ES-I3 (cell line): ENCODE measurements at regions not wholly inside any gene's neighbourhood (a gene's known extent, or its start where the extent isn't known, plus 50 kb on each side); places are given as distances from the start of the nearest gene placed in this dataset.
"Not testable (repeated sequence)": the region's sequence is repeated elsewhere in the genome, so short reads cannot be mapped to it uniquely, and the experiment has no call there.

ENCODE experiments used
- H3K36me3 ChIP-seq: 2 replicates; pipeline ENCODE4 v1.6.1; 2013; ENCODE audit warnings: mild to moderate bottlenecking, low read length, control low read depth, moderate library complexity; ENCODE audit not compliant: insufficient read depth
- H3K4me1 ChIP-seq: 2 replicates; pipeline ENCODE4 v1.6.1; 2013; ENCODE audit warnings: mild to moderate bottlenecking, control low read depth, low read length; ENCODE audit not compliant: insufficient read depth
- H3K9ac ChIP-seq: 2 replicates; pipeline ENCODE4 v1.6.1; 2013; ENCODE audit warnings: low read depth, mild to moderate bottlenecking, low read length, moderate library complexity
- H3K9me3 ChIP-seq: 2 replicates; pipeline ENCODE4 v1.6.1; 2013; ENCODE audit warnings: mild to moderate bottlenecking, low read length, moderate library complexity; ENCODE audit not compliant: control insufficient read depth, insufficient read depth

DNA sequence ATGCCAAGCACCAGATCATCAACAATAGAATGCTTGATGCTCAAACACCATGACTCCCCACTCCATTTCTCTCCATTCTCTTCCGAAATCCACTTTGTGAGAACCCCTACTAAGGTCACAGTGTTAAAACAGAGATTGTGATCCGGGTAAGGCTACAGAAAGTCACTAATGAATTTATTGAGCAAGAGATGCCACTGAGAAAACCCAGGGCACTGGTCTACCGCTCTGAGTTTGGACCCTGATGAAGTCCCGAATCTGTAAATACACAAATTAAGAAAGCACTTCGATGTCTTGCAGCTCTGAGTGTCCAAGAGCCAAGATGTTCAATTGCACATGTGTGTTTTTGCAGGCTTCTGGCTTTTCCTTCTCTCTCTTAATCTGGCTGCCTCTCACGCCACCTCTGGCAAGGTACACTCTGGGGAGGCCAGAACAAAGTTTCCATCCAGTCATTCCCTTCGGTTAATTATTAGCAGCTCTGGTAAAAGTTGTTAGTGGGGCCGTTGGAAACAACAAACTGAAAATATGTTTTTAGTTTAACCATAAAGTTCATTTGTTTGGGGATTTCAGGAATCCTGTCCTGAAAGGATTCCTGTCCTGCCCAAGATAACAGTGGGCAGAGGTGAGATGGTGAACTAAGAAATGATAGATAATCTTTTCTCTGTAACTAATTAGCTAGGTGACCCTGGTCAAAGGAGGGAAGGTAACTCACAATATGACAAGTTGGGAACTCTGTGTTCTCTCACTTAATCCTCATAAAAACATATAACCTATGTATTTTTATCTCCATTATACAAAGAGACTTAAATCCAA lies 75.4 kb downstream of the BTG1 start:
- Histone ChIP-seq H3K36me3 (no peaks in the 10 kb centered on the region), H3K9ac (no peak overlapping the region), H3K9me3 (no peaks in the 10 kb centered on the region), H3K4me1 (peaks cover 4% of the 10 kb centered on the region; the same call in 1 of the 2 replicates)

- Histone ChIP-seq H3K4me1 (peaks cover 10% of the 10 kb centered on the region; the same call in 1 of the 2 replicates), H3K9me3 (no peaks in the 10 kb centered on the region), H3K9ac (no peak overlapping the region), H3K36me3 (no peaks in the 10 kb centered on the region)
These were observed 77.2 kb downstream of the BTG1 start for GRCh38 chr12:92068459-92068858.

DNA sequence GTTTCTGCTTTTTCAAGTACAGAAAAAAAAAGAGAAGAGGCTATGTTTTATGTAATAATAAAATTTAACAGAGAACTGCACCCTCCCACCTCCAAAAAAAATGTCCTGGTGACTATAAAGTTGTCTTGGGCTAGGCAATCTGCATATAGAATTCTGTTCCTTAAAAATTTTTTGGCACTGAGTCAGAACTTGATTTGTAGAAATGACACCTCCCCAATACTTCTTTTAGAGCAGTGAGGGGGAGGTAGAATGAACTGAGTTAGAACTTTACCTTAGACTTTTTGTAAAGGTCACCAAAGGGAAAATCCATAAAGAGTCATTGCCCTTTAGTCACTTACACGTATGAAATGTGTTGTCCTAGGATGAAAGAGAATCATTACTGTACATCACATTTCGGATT lies 80.0 kb downstream of the BTG1 start:
- Histone ChIP-seq H3K9ac (no peak overlapping the region), H3K36me3 (no peaks in the 10 kb centered on the region), H3K4me1 (peaks cover 17% of the 10 kb centered on the region; the same call in 1 of the 2 replicates), H3K9me3 (no peaks in the 10 kb centered on the region)

DNA sequence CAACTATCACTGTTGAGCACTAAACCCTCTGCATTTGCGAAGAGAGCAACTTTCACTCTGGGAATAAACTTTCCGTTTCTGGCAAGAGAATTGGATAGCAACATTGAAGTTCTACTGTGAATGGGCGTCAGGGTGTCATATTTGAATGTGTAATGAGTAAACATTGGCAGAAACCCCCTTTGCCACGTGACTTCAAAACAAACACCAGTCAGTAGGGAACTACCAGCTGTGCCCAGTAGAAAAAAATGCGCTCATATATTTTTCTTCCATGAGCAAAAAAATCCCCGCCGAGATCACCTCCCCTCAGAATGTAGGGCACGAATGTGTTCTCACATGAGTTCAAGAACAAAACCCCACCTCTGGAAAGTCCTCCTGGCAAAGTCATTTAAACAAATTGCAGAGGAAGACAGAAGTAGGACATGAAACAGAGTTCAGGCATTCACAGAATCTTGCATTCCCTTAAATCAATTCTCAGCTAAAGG lies 80.6 kb downstream of the BTG1 start:
- H3K36me3 ChIP-seq, result no peaks in the 10 kb centered on the region
- peaks cover 17% of the 10 kb centered on the region for H3K4me1 ChIP-seq
- no peaks in the 10 kb centered on the region for H3K9me3 ChIP-seq
- no peak overlapping the region for H3K9ac ChIP-seq

- peaks cover 17% of the 10 kb centered on the region for H3K4me1 ChIP-seq
- no peaks in the 10 kb centered on the region for H3K9me3 ChIP-seq
- no peaks in the 10 kb centered on the region for H3K36me3 ChIP-seq
- no peak overlapping the region for H3K9ac ChIP-seq
These were observed 81.2 kb downstream of the BTG1 start for GRCh38 chr12:92064422-92064821.

DNA sequence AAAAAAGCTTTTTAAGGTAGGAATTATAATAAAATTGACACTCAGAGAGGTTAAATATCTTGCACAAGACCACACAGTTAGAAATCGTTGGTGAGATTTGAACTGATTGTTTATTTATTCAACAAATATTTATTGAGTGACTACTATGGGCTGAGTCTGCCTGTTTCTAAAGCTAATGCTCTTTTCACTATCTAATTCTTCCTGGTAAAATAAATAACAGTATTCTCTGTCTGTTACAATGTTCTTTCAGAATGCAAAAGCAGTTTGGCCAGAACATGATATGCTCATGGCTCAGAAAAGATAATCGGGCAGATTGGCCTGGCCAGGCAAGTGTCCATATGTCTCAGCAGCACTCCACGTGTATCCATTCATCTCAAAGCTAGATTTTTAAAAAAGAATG lies 82.0 kb downstream of the BTG1 start:
- H3K4me1 ChIP-seq, result peaks cover 17% of the 10 kb centered on the region
- H3K9me3 ChIP-seq, result no peaks in the 10 kb centered on the region
- H3K9ac ChIP-seq, result no peak overlapping the region
- no peaks in the 10 kb centered on the region for H3K36me3 ChIP-seq

- no peaks in the 10 kb centered on the region for H3K9me3 ChIP-seq
- H3K36me3 ChIP-seq, result no peaks in the 10 kb centered on the region
- H3K9ac ChIP-seq, result no peak overlapping the region
- peaks cover 17% of the 10 kb centered on the region for H3K4me1 ChIP-seq
These were observed 82.8 kb downstream of the BTG1 start for GRCh38 chr12:92062539-92063493.

DNA sequence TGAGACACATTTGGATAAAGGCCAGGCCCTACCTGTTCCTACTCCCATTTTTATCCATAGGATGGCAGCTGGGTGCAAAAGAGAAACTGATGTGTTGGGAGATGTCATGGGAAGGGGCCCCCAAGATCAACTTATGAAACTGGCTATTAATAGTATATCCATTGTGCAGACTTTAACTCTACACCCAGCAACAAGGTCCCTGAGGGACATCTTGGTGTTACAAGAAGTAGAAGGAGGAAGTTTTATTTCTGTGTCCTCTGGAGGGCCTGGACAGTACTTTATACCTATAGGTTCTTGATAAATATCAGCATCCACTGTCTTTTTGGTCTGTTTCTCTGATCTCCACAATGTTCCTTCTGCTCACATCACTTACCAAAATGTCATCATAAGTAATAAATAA lies 84.6 kb downstream of the BTG1 start:
- Histone ChIP-seq H3K36me3 (no peaks in the 10 kb centered on the region), H3K9me3 (no peaks in the 10 kb centered on the region), H3K4me1 (peaks cover 17% of the 10 kb centered on the region), H3K9ac (no peak overlapping the region)

GRCh38 chr12:92059960-92060359 lies 85.7 kb downstream of the BTG1 start:
- H3K9me3 ChIP-seq, result no peaks in the 10 kb centered on the region
- H3K9ac ChIP-seq, result no peak overlapping the region

DNA sequence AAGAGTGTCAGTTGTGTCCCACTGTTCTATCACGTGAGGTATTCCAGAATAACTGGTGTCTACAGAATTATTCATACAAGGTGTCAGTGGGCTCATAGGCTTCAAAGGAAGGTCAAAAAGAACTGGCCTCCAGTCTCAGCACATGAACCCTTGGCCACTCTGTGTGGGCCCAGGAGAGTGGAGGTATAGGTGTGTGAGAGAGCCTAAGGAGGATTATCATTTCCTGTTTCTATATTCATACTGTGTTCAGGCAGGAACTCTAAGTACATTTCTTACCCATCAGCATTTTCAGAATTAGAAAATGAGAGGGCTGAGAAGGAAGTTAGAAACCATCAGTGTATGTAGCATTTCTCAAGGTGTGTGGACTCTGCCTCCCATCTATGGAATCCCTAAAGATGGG lies 87.0 kb downstream of the BTG1 start:
- H3K36me3 ChIP-seq, result no peaks in the 10 kb centered on the region
- H3K4me1 ChIP-seq, result peaks cover 9% of the 10 kb centered on the region
- no peak overlapping the region for H3K9ac ChIP-seq
- no peaks in the 10 kb centered on the region for H3K9me3 ChIP-seq

More at GRCh38 chr12:92059960-92060359, 85.7 kb downstream of the BTG1 start:
- Histone ChIP-seq H3K36me3 (no peaks in the 10 kb centered on the region), H3K4me1 (peaks cover 10% of the 10 kb centered on the region)

GRCh38 chr12:92056756-92057155 lies 88.9 kb downstream of the BTG1 start:
- H3K4me1 ChIP-seq, H3K9me3 ChIP-seq, H3K9ac ChIP-seq, H3K36me3 ChIP-seq: not testable (repeated sequence)

DNA sequence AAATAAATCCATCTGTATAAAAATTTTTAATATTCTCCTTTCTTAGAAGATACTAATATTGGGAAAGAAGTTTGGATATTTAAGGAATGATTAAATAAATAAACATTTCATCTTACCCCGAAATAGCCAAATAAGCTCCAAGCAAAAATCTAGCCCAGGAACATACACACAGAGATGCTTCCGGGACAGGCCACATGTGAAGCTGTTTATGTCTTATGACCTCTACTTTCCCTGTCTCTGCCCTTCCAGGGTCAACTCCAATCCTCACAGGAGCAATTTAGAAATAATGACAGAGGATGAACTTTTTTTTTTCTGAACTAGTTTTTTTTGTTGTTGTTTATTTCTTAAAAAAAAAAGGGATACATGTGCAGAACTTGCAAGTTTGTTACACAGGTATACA lies 89.4 kb downstream of the BTG1 start:
- H3K9ac ChIP-seq, result no peak overlapping the region
- H3K36me3 ChIP-seq, result no peaks in the 10 kb centered on the region
- H3K9me3 ChIP-seq, result no peaks in the 10 kb centered on the region
- no peaks in the 10 kb centered on the region; the same call in 1 of the 2 replicates for H3K4me1 ChIP-seq

- Histone ChIP-seq H3K36me3 (no peaks in the 10 kb centered on the region), H3K9me3 (no peaks in the 10 kb centered on the region), H3K9ac (no peak overlapping the region), H3K4me1 (no peaks in the 10 kb centered on the region; the same call in 1 of the 2 replicates)
These were observed 89.8 kb downstream of the BTG1 start for GRCh38 chr12:92055877-92056276.

GRCh38 chr12:92051441-92051840 lies 94.2 kb downstream of the BTG1 start:
- H3K36me3 ChIP-seq, result no peaks in the 10 kb centered on the region
- H3K9me3 ChIP-seq, result 0 out of 2 replicates have a peak, but pooled peaks cover 3% of the 10 kb centered on the region
- no peak overlapping the region for H3K9ac ChIP-seq
- no peaks in the 10 kb centered on the region for H3K4me1 ChIP-seq
